AG04450 (cell line): ENCODE measurements at regions not wholly inside any gene's neighbourhood (a gene's known extent, or its start where the extent isn't known, plus 50 kb on each side); places are given as distances from the start of the nearest gene placed in this dataset.

Experiments
- CTCF ChIA-PET: fragments of 300-600, 350-600 bp; formaldehyde crosslinking; extraction: SDS; loops from one replicate; lab custom pipeline; 2022; ENCODE audit warnings: antibody characterized with exemption, inconsistent platforms; lab: Charles Lee
- POLR2A ChIA-PET: fragments of 350-600 bp; formaldehyde crosslinking; extraction: SDS; loops from one replicate; lab custom pipeline; 2021; ENCODE audit warnings: antibody characterized with exemption, inconsistent platforms; lab: Yijun Ruan, JAX
- DNase-seq: peaks from one replicate; pipeline ENCODE4 v3.0.0-alpha.2; 2011; ENCODE audit warnings: low read depth, low spot score
- H3K27ac ChIP-seq: one replicate; pipeline ENCODE4 v1.5.1; 2012; ENCODE audit warnings: low read depth, low read length, control low read depth
- H3K27me3 ChIP-seq: one replicate; pipeline ENCODE4 v1.6.0; 2012; ENCODE audit warnings: low read length; ENCODE audit not compliant: control insufficient read depth, insufficient read depth
- H3K4me3 ChIP-seq: 2 replicates; pipeline ENCODE4 v1.5.1; 2011; ENCODE audit warnings: mild to moderate bottlenecking, low read depth, low read length, control low read depth
- H3K9me3 ChIP-seq: 2 replicates; pipeline ENCODE4 v1.5.1; 2012; ENCODE audit warnings: low read length; ENCODE audit not compliant: control insufficient read depth, insufficient read depth
- CTCF ChIP-seq: IDR thresholded peaks from 2 replicates; pipeline ENCODE4 v1.5.1; 2011; ENCODE audit warnings: low read depth, low read length, control low read depth, inconsistent platforms

- no peak for DNase-seq
- ChIA-PET POLR2A (interaction anchor here (0.5 kb wide), 1 partner anchor 789 kb away, joined by 3 read pairs; no protein-coding TSS in a partner anchor), CTCF (no interaction called here)
- H3K9me3 ChIP-seq, result no peaks in the 10 kb centered on the region
- no peak for TF ChIP-seq CTCF
- H3K27me3 ChIP-seq, result no peaks in the 10 kb centered on the region
- no peak overlapping the region for H3K4me3 ChIP-seq
- H3K27ac ChIP-seq, result no peak overlapping the region
Observed at GRCh38 chrX:42106556-42106955, 183.2 kb upstream of the CASK start.

- H3K4me3 ChIP-seq, result no peak overlapping the region
- ChIA-PET CTCF (no interaction called here), POLR2A (no interaction called here)
- no peak for TF ChIP-seq CTCF
- DNase-seq, result no peak
- H3K9me3 ChIP-seq, result no peaks in the 10 kb centered on the region
- H3K27ac ChIP-seq, result no peak overlapping the region
- no peaks in the 10 kb centered on the region for H3K27me3 ChIP-seq
Observed at GRCh38 chrX:42102586-42103282, 179.4 kb upstream of the CASK start.

DNA sequence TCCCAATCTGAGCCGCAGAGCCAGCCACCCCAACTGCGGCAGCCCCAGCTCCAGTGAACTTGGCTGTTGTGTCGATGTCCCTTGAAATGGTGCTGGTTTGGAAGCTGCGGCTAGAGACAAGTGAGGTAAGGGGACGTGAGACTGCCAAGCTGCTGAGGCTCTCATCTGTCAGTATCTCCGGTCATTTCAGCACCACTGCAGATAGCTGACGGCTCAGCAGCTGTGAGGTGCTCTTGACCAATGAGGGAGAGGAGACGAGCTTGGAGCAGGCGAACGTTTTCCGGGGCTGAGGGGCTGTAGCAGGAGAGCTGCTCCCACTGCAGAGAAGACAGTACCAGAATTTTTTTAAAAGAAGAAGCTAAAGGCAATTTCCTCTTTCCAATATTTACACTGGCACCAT, 175.5 kb upstream of the CASK start:
- TF ChIP-seq CTCF, result no peak
- CTCF ChIA-PET, result no interaction called here
- DNase-seq, result no peak
- POLR2A ChIA-PET, result no interaction called here
- Histone ChIP-seq H3K27me3 (no peaks in the 10 kb centered on the region), H3K9me3 (no peaks in the 10 kb centered on the region), H3K4me3 (no peak overlapping the region), H3K27ac (no peak overlapping the region)

DNA sequence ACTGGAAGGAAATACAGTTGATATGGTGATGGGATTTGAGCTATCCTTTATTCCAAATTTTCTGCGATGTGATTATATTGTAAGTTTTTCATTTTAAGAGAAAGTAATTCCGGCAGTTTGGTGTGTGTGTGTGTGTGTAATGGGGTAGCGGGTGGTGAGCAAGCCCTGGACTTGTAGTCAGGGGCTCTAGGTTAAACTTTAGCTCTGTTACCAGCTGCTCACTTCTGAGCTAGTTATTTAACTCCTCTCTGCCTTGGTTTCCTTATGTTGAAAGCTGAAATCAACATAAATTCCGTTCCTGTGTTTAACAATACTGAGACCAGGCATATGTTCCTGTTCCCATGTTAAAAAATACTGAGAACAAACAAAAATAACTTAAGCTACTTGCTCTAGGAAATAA, 174.1 kb upstream of the CASK start:
- Histone ChIP-seq H3K27ac (no peak overlapping the region), H3K9me3 (no peaks in the 10 kb centered on the region), H3K27me3 (no peaks in the 10 kb centered on the region), H3K4me3 (no peak overlapping the region)
- DNase-seq, result no peak
- no peak for TF ChIP-seq CTCF
- POLR2A ChIA-PET, result no interaction called here
- CTCF ChIA-PET, result interaction anchor here (0.6 to 1.1 kb wide), 2 partner anchors 299 to 1768 kb away, joined by 3 read pairs; no protein-coding TSS in a partner anchor

DNA sequence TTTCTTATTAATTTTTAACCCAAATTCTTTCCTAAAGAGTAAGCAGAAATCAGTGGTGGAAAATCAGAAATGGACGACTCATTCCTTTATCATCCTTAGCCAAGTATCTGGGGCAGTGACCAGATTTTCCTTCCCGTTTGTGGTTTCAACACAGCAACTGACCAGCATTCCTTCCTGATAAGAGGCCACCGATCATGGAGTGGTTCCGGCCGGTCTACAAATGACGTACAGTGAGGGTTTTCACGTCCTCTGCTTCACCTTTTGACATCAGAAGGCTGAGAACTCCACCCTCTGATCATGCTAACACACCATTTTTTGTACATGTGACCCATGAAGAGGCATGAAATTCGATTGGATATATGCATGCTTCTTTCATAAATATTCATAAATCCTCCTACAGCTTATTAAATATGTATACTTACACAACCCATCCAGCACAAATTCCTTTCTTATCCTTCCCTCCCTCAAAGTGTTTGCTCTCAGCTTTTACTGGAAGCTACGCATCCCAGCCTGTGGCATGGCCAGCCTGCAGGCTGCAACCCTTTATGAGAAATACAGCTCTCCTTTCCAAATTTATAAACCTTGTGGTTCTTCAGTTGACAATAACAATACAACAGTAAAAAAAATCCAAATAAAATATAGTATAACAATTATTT, 173.0 kb upstream of the CASK start:
- Histone ChIP-seq H3K27me3 (no peaks in the 10 kb centered on the region), H3K27ac (no peak overlapping the region), H3K9me3 (no peaks in the 10 kb centered on the region), H3K4me3 (no peak overlapping the region)
- ChIA-PET POLR2A (no interaction called here), CTCF (no interaction called here)
- peak; percentile 51 for DNase-seq
- TF ChIP-seq CTCF, result no peak
